NT2/D1 (cell line): ENCODE measurements at regions not wholly inside any gene's neighbourhood (a gene's known extent, or its start where the extent isn't known, plus 50 kb on each side); places are given as distances from the start of the nearest gene placed in this dataset.
"Not testable (repeated sequence)": the region's sequence is repeated elsewhere in the genome, so short reads cannot be mapped to it uniquely, and the experiment has no call there.

Experiments
- DNase-seq: peaks from one replicate; pipeline ENCODE4 v3.0.0-alpha.2; 2011; ENCODE audit warnings: low read depth, low spot score
- H3K27me3 ChIP-seq: 2 replicates; pipeline ENCODE4 v1.6.0; 2011; ENCODE audit warnings: mild to moderate bottlenecking; ENCODE audit not compliant: insufficient read length, insufficient read depth
- H3K36me3 ChIP-seq: 2 replicates; pipeline ENCODE4 v1.6.1; 2011; ENCODE audit warnings: mild to moderate bottlenecking, low read length, mixed read lengths; ENCODE audit not compliant: insufficient read depth, insufficient read length
- H3K4me1 ChIP-seq: 2 replicates; pipeline ENCODE4 v1.5.1; 2011; ENCODE audit not compliant: insufficient read depth, insufficient read length
- H3K4me3 ChIP-seq: 2 replicates; pipeline ENCODE4 v1.5.1; 2011; ENCODE audit warnings: low read depth; ENCODE audit not compliant: insufficient read length
- H3K9ac ChIP-seq: 2 replicates; pipeline ENCODE4 v1.6.0; 2011; ENCODE audit warnings: low read depth; ENCODE audit not compliant: insufficient read length
- H3K9me3 ChIP-seq: 2 replicates; pipeline ENCODE4 v1.5.1; 2011; ENCODE audit warnings: mild to moderate bottlenecking, low read length; ENCODE audit not compliant: insufficient read depth
- SUZ12 ChIP-seq: IDR thresholded peaks from 2 replicates; pipeline ENCODE4 v1.6.1; 2011; ENCODE audit not compliant: insufficient read length, insufficient read depth; ENCODE audit errors: extremely low read depth
- YY1 ChIP-seq: IDR thresholded peaks from 2 replicates; pipeline ENCODE4 v1.6.1; 2011; ENCODE audit not compliant: insufficient read length, insufficient read depth
- ZNF274 ChIP-seq: IDR thresholded peaks from 2 replicates; pipeline ENCODE4 v1.6.1; 2011; ENCODE audit warnings: mild to moderate bottlenecking, low read depth, low read length

- Histone ChIP-seq H3K9me3 (no peaks in the 10 kb centered on the region), H3K36me3 (no peaks in the 10 kb centered on the region), H3K4me1 (no peaks in the 10 kb centered on the region), H3K27me3 (no peaks in the 10 kb centered on the region), H3K9ac (no peak overlapping the region), H3K4me3 (no peak overlapping the region)
- no peak for TF ChIP-seq ZNF274
- TF ChIP-seq YY1 = no peak
- TF ChIP-seq SUZ12 = no peak
- no peak for DNase-seq
Measured at GRCh38 chrX:144040793-144041192, 156.9 kb downstream of the UBE2NL start.

- Histone ChIP-seq H3K9me3 (no peaks in the 10 kb centered on the region), H3K9ac (no peak overlapping the region), H3K4me3 (no peak overlapping the region), H3K36me3 (no peaks in the 10 kb centered on the region), H3K27me3 (no peaks in the 10 kb centered on the region), H3K4me1 (no peaks in the 10 kb centered on the region)
- TF ChIP-seq ZNF274 (no peak), YY1 (no peak), SUZ12 (no peak)
- DNase-seq = no peak
Measured at GRCh38 chrX:144042271-144042670, 158.4 kb downstream of the UBE2NL start.

- no peaks in the 10 kb centered on the region for H3K4me1 ChIP-seq
- no peak for TF ChIP-seq SUZ12
- no peak for TF ChIP-seq ZNF274
- no peak for TF ChIP-seq YY1
- H3K9me3 ChIP-seq = no peaks in the 10 kb centered on the region
- H3K4me3 ChIP-seq = no peak overlapping the region
- no peak for DNase-seq
- H3K36me3 ChIP-seq = no peaks in the 10 kb centered on the region
- H3K9ac ChIP-seq = no peak overlapping the region
- H3K27me3 ChIP-seq = no peaks in the 10 kb centered on the region
Measured at GRCh38 chrX:144075432-144075831, 191.6 kb downstream of the UBE2NL start.

- H3K4me3 ChIP-seq, H3K27me3 ChIP-seq, H3K4me1 ChIP-seq, H3K36me3 ChIP-seq, DNase-seq, H3K9me3 ChIP-seq, H3K9ac ChIP-seq: not testable (repeated sequence)
Measured at GRCh38 chrX:144082237-144082636, 198.4 kb downstream of the UBE2NL start.

GRCh38 chrX:144089674-144090073 lies 205.8 kb downstream of the UBE2NL start:
- H3K27me3 ChIP-seq, H3K9ac ChIP-seq, H3K4me3 ChIP-seq, DNase-seq, H3K4me1 ChIP-seq, H3K9me3 ChIP-seq, H3K36me3 ChIP-seq: not testable (repeated sequence)

- not testable (repeated sequence) for H3K27me3 ChIP-seq, H3K4me3 ChIP-seq, H3K9ac ChIP-seq, H3K36me3 ChIP-seq, H3K4me1 ChIP-seq, DNase-seq, H3K9me3 ChIP-seq
Measured at GRCh38 chrX:144092116-144092515, 208.2 kb downstream of the UBE2NL start.

GRCh38 chrX:144119490-144119889 lies 235.6 kb downstream of the UBE2NL start:
- not testable (repeated sequence) for H3K9me3 ChIP-seq, DNase-seq, H3K4me1 ChIP-seq, H3K9ac ChIP-seq, H3K36me3 ChIP-seq, H3K4me3 ChIP-seq, H3K27me3 ChIP-seq

- not testable (repeated sequence) for H3K27me3 ChIP-seq, H3K9ac ChIP-seq, H3K4me1 ChIP-seq, H3K36me3 ChIP-seq, H3K9me3 ChIP-seq, H3K4me3 ChIP-seq, DNase-seq
Measured at GRCh38 chrX:144121566-144121965, 237.7 kb downstream of the UBE2NL start.

- not testable (repeated sequence) for H3K4me1 ChIP-seq, DNase-seq, H3K27me3 ChIP-seq, H3K36me3 ChIP-seq, H3K9ac ChIP-seq, H3K9me3 ChIP-seq, H3K4me3 ChIP-seq
Measured at GRCh38 chrX:144127570-144128169, 243.8 kb downstream of the UBE2NL start.

GRCh38 chrX:144129511-144129910 lies 245.6 kb downstream of the UBE2NL start:
- H3K4me3 ChIP-seq, H3K36me3 ChIP-seq, H3K27me3 ChIP-seq, DNase-seq, H3K4me1 ChIP-seq, H3K9ac ChIP-seq, H3K9me3 ChIP-seq: not testable (repeated sequence)

GRCh38 chrX:144130507-144130906 lies 246.6 kb downstream of the UBE2NL start:
- not testable (repeated sequence) for H3K9me3 ChIP-seq, DNase-seq, H3K27me3 ChIP-seq, H3K4me3 ChIP-seq, H3K9ac ChIP-seq, H3K4me1 ChIP-seq, H3K36me3 ChIP-seq

GRCh38 chrX:144131080-144131479 lies 247.2 kb downstream of the UBE2NL start:
- H3K9me3 ChIP-seq, H3K4me3 ChIP-seq, H3K36me3 ChIP-seq, DNase-seq, H3K27me3 ChIP-seq, H3K9ac ChIP-seq, H3K4me1 ChIP-seq: not testable (repeated sequence)
